Coronary artery (tissue), 2 donors: ENCODE measurements at regions not wholly inside any gene's neighbourhood (a gene's known extent, or its start where the extent isn't known, plus 50 kb on each side); places are given as distances from the start of the nearest gene placed in this dataset.
A peak's percentile ranks its signal among the peaks of the same experiment; 100 is the strongest.

Experiments
- DNase-seq: peaks from one replicate; pipeline ENCODE4 v3.0.0-alpha.2; 2017; ENCODE audit warnings: low spot score
- H3K27ac ChIP-seq, 2 donors: fragments of 200-600 bp; sonication (generic); one replicate each; pipeline ENCODE4 v1.5.1; 2016 to 2019
- H3K4me3 ChIP-seq: fragments of 200-600 bp; sonication (generic); 2 replicates; pipeline ENCODE4 v1.5.1; 2016; ENCODE audit warnings: mild to moderate bottlenecking, moderate library complexity
- TF ChIP-seq, protein P1 (sequence below): fragments of 200-600 bp; sonication (generic); IDR thresholded peaks from one replicate; pipeline ENCODE4 v1.5.1; 2019; ENCODE audit warnings: antibody characterized with exemption

DNA sequence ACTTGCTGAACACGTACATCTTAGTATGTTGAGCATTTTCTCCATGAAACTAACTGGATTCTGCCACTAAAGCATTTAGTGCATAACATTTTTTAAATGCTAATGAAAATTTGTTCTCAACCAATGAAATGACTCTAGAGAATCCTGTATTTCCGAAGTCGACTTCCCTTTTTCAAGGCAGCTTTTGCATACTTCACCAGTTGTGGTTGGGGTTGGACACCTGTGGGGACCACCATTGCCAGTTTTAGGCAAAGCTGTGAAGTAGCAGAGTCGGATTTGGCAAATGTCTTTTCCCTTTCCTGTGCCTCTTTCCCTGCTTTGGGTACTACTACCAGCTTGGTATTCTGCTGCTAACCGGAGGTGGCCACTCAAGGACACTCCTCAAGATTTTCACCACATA is 349.2 kb downstream of the BCAT1 start:
- DNase-seq = no peak
- TF ChIP-seq, protein P1, sequence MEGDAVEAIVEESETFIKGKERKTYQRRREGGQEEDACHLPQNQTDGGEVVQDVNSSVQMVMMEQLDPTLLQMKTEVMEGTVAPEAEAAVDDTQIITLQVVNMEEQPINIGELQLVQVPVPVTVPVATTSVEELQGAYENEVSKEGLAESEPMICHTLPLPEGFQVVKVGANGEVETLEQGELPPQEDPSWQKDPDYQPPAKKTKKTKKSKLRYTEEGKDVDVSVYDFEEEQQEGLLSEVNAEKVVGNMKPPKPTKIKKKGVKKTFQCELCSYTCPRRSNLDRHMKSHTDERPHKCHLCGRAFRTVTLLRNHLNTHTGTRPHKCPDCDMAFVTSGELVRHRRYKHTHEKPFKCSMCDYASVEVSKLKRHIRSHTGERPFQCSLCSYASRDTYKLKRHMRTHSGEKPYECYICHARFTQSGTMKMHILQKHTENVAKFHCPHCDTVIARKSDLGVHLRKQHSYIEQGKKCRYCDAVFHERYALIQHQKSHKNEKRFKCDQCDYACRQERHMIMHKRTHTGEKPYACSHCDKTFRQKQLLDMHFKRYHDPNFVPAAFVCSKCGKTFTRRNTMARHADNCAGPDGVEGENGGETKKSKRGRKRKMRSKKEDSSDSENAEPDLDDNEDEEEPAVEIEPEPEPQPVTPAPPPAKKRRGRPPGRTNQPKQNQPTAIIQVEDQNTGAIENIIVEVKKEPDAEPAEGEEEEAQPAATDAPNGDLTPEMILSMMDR = no peak
- no peak overlapping the region for H3K27ac ChIP-seq
- no peak overlapping the region for H3K4me3 ChIP-seq

DNA sequence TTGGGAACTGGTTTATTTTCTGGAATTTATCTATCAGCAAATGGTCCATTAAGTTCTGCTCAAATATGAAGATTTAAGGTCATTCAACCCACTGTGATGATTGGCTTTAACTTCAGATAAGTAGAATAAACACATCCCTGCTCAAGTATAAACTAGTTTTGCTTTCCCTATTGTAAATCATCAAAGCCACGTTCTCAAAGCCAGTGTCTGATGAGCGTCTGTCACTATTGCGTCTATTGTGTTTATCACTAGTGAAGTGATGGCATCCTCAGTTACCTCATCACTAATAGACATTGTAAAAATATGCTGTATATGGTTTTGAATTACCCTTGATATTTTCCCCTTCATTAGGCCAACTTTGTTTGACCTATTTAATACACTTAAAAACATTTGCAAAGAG is 351.3 kb downstream of the BCAT1 start:
- no peak for DNase-seq
- TF ChIP-seq, protein P1 = no peak
- Histone ChIP-seq H3K4me3 (no peak overlapping the region), H3K27ac (no peak overlapping the region)

DNA sequence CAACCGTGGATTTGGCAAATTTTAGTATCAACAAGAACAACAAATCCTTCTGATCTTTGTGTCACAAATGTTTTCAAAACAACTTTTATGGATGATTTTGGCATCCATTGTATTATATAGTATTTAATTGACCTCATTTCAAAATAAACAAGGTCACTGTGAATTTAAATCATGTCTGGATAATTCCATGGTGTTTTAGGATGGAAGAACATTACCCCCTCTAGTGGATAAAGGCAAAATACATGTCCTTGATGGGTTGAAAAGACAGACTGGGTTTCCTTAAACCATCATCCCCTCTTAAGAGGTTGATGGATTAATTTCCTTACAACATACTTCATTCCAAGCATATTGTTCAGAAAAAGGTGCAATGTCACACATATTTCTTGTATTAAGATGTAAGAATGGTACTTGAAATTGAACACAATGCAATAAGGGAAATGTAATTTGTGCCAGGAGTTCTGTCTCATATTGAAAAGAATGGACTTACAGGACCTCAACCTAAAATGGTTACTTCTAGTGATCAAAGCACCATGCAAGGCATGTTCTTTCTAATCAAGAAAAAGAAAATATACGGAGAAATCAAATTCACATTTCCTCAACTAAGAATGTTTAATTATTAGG is 352.0 kb downstream of the BCAT1 start:
- Histone ChIP-seq H3K4me3 (no peak overlapping the region), H3K27ac (no peak overlapping the region)
- no peak for DNase-seq
- TF ChIP-seq, protein P1 = peak; percentile 60

DNA sequence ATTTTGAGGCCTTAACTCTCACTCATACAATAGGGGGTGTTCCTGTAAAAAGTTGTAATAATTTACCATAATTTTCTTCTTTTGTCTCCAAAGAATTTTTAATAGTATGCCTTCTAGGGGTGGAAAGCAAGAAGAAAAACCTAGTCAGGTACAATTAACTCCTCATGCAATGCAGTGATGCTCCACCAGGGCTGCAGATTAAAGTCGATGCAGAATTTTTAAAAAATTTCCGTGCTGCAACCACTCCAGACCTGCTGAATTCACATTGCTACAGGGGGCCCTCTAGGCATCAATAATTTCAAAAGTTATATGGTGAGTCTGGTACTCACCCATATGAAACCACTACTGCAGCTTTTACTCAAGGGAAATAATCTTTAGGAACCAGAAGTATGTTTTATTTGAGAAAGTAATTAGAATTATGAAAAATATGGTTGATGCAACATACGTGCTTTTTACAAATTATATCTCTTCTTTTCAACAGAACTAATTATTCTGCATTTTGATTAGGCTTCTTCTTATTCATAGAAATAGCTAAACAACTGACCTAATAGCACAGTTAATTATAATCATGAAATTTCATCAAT is 353.2 kb downstream of the BCAT1 start:
- DNase-seq = no peak
- no peak overlapping the region for H3K4me3 ChIP-seq
- no peak overlapping the region for H3K27ac ChIP-seq
- TF ChIP-seq, protein P1 = no peak

DNA sequence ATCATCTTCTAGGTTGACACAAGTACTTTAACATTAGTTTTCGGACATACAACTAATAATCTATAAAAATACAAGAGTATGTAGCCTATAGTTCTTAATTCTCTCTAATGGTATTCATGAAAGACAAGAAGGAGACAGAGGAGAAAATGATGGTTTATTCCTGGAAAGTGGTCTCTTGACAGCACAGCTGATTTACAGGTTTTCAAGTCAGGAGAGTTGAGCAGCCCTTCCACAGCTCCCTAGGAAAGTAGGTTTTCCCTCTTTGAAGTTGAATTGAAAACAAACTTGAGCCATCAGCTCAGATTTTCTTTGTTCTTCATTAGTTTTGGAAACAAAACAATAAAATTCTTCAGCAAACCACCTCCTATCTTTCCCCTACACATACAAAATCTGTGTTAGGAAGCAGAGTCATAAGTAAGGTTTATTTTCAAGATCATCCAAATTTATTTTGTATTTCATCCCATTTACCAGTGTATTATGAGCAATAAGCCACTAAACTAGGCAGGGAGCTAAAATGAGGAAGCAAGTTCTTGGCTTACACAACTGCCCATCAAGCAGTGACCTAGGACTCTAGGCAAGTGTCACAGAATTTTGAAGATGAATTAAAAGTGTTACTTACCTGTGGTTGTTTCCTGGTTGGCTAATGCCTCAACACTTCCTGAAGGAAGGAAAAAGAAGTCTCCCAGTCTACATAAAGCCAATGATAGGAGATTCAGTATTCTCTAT is 357.0 kb downstream of the BCAT1 start:
- DNase-seq = no peak
- no peak overlapping the region for H3K4me3 ChIP-seq
- TF ChIP-seq, protein P1 = no peak
- no peak overlapping the region for H3K27ac ChIP-seq

DNA sequence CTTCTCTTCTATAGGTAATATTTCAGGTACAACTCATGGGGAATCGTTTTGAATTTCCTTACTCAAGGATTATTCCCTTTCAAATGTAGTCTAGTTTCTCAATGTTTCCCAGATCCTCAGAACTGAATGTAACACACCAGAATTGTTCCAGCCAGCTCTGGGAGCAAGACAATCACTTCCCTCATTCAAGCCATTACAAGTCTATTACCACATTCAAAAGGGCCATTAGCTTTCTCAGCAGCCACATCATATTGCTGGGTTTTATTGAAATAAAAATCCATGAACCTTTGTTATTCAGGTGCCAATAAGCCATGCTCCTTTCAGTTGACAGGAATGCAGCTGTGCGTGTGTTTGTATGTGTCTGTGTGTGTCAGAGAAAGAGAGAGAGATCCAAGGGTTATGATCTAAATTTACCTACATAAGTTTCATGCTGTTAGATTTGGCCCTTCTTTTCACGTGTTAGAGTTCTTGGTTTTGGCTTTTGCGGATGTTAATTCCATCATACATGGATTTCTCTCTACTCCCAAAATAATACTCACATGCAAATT is 357.7 kb downstream of the BCAT1 start:
- TF ChIP-seq, protein P1 = no peak
- no peak overlapping the region for H3K27ac ChIP-seq
- no peak for DNase-seq
- no peak overlapping the region for H3K4me3 ChIP-seq
